ENCODE measurements at regions not wholly inside any gene's neighbourhood (a gene's known extent, or its start where the extent isn't known, plus 50 kb on each side); places are given as distances from the start of the nearest gene placed in this dataset.

- TF ChIP-seq CTCF (IDR thresholded peaks at IDR 0.05) (no peak), EP300 (IDR thresholded peaks at IDR 0.05; ENCODE audit: low read depth) (no peak)
These were observed 462.0 kb upstream of the ARID1B start for GRCh38 chr6:156315146-156315545.
